ENCODE measurements at regions not wholly inside any gene's neighbourhood (a gene's known extent, or its start where the extent isn't known, plus 50 kb on each side); places are given as distances from the start of the nearest gene placed in this dataset.
"Not testable (repeated sequence)": the region's sequence is repeated elsewhere in the genome, so short reads cannot be mapped to it uniquely, and the experiment has no call there.

DNA sequence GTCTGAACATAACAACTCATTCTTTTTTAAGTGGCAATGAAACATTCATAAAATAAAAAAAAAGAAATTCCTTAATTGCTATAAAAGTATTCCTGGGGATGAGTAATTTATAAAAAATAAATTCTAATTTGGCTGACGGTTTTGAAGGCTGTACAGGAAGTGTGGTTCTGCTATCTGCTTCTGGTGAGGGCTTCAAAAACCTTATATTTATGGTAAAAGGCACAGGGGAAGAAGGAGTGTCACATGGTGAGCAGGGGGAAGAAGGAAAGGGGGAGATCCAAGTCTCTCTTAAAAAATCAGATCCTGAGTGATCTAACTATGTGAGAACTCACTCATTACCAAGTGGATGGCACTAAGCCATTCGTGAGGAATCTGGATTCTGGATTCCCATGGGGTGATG, 539.0 kb downstream of the GOLGA6L6 start:
- not testable (repeated sequence) for DNase-seq (ENCODE audit: low spot score)

DNA sequence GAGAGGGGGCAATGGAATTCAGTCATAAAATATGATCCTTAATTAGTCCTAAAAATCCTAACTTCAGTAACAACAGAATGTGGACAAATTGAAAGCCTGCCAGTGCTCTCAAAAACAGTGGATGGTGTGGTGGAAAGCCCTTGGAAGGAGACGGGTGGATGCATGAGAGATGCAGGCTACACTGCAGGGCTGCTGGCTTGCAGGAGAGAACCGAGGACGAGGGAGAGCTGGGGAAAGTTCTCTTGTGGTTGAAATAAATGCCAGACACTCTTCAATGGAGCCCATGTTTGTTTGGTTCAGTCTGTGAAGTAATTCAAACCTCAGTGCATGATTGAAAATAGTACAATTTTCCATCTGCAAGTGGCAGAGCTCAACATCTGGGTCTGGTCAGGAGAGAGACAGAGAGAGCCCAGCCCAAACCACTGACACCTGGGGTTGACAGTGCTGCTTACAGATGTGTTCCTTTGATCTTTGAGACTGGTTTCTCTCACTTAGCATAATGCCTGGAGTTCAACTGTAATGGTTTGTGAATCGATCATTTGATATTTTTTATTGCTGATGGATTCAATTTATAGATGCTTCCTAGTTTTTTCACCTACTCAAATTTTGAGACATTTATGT, 544.9 kb downstream of the GOLGA6L6 start:
- DNase-seq (ENCODE audit: low spot score) = not testable (repeated sequence)

DNA sequence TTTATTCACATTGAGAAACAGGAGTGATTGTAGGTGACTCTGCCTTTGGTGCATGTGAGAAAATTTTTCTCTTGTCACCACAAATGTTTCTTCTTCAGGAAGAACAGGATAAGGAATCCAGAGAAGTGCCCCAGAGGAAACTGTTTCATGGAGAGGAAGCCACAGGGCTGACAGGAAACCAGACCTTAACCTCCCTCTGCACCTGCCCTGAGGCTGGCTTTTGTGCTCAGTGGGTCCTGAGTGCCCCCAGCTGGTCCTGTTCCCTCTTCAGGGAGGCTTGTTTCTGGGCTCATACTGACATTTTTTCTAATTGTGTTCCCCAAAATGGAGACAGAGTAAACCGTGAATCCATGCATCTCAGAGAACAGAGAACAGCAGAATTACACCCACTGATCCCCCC, 546.3 kb downstream of the GOLGA6L6 start:
- DNase-seq (ENCODE audit: low spot score) = not testable (repeated sequence)

DNA sequence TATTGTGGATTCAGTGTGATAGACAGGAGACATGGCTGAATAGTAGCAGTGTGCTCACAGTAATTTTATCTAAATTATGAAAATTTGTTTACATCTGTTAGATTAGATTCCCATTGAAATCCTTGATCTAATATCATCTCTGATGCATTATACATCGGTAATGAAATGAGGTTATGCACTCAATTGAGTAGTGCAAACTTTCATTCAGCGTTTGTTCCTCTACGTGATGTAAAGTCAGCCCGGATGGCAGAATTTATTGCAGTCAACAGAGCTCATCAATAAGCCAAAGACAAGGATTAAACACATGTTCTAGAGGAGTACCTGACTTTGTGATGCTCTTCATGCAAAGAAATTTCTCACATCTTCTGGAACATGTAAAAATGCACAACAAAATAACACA, 549.2 kb downstream of the GOLGA6L6 start:
- no peak for DNase-seq (ENCODE audit: low spot score)

DNA sequence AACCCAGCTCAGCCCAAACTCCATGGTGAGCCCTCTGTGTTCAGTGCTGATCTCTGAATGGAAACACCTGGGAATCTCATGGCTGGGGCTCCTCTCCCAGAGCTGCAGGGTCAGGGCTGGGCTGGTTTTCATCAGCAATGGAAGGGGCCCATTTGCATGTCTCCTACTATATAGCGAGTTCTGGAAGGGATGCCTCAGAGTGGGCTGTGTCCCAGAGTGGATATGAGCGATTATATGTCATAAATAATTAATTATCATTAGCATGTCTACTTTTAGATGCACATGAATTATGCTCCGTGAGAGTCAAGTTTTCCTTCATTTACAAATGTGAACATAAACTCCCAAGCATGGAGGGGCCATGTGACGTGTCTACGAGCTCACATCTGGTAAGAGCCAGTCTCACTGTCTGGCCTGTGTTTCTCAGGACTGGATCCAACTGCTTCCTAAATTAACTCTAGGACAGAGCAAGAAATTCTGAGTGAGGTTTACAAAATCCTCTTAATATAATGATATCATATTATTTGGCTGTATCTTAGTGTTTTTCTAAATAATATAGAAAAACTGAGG, 553.4 kb downstream of the GOLGA6L6 start:
- DNase-seq (ENCODE audit: low spot score) = no peak

DNA sequence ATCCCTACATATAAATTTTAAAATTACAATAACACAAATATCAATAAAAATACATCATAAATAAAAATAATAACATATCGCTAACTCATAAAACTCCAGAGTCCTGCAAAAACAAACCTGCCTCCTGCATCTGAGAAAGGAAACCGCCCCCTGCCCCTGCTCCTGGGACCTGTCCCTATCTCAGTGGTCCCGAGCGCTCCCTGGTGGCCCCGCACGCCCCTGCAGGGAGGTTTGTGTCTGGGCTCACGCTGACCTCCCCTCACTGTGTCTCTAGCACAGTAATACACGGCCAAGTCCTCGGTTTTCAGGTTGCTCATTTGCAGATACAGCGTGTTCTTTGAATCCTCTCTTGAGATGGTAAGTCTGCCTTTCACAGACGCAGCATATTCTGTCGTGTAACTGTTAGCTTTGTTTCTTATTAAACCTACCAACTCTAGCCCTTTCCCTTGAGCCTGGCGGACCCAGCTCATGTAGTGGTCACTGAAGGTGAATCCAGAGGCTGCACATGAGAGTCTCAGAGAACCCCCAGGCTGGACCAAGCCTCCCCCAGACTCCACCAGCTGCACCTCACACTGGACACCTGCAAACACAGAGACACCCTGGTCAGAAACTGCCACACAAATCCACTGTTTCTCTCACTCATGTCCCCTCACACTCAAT, 554.1 kb downstream of the GOLGA6L6 start:
- DNase-seq (ENCODE audit: low spot score) = no peak

DNA sequence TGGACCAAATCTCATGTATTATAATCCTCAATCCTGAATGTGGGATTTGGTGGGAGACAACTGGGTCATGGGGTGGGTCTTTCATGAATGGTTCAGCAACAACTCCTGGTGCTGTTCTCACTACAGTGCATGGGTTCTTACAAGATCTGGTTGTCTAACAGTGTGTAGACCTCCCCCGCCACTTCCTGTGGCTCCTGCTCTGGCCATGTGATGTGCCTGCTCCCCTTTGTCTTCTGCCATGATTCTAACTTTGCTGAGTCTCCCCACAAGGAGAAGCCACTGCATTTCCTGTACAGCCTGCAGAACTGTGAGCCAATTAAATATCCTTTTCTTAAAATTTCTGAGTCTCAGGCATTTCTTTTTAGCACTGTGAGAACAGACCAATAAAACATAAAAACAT, 557.5 kb downstream of the GOLGA6L6 start:
- DNase-seq (ENCODE audit: low spot score) = no peak

DNA sequence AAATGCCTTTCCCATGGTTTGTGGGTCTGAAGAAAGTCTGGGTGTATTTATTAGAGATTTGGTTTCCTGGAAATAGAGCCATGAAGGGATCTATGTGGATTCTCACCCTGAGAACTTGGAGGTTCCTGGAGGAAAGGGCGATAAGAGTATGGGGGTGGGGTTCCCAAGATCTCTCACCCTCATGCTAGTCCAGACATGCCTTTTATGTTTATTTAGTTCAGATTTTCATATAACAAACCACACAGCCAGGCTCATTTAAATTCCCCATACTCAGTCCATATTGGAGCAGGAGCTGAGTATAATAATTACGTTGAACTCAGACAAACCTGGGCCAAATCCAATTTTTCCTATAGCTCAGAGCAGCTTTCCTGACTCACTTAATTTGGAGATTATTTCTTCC, 566.6 kb downstream of the GOLGA6L6 start:
- DNase-seq (ENCODE audit: low spot score) = no peak

DNA sequence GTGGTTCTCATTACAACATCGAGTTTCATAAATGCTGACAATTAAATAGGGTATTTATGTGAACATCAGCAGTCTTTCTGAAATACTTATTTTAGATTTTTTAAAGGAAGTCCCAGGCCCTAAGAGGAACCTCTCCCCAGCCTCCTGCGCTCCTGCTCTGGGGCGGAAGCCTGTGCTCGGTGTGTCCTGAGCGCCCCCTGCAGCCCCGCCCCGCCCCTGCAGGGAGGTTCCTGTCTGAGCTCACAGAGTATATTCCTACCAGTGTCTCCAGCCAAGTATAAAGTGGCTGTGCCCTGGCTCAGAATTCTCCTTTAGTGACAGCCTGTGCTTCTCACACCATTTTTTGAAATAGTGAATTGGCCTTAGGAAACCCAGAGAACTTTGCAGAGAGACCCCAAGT, 567.9 kb downstream of the GOLGA6L6 start:
- no peak for DNase-seq (ENCODE audit: low spot score)

DNA sequence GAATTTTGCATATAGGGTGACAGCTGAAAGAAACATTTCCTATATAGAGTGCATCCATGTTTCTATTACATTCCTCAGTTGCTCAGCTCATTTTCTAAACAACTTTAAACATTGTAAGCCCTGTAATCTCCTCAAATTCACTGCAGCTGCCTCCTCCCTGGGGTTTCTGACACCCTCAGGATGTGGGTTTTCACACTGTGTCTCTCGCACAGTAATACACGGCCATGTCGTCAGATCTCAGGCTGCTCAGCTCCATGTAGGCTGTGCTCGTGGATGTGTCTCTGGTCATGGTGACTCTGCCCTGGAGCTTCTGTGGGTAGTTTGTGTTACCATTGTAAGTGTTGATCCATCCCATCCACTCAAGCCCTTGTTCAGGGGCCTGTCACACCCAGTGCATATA, 569.0 kb downstream of the GOLGA6L6 start:
- DNase-seq (ENCODE audit: low spot score) = not testable (repeated sequence)

DNA sequence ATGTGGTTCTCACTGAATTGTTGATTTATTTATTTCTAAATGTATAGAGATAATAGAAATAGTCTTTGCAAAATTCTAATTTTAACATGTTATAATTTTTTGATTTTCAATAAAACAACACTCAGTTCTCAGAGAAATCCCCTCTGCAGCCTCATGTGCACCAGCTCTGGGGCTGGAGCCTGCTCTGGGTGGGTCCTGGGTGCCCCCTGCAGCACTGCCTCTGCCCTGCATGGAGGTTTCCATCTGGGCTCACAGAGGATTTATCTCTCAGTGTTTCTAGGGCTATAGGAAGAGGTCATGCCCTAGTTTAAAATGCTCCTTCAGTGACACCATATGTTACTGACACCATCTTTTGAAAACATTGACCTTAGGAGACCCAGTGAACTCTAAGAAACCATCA, 576.0 kb downstream of the GOLGA6L6 start:
- DNase-seq (ENCODE audit: low spot score) = not testable (repeated sequence)

DNA sequence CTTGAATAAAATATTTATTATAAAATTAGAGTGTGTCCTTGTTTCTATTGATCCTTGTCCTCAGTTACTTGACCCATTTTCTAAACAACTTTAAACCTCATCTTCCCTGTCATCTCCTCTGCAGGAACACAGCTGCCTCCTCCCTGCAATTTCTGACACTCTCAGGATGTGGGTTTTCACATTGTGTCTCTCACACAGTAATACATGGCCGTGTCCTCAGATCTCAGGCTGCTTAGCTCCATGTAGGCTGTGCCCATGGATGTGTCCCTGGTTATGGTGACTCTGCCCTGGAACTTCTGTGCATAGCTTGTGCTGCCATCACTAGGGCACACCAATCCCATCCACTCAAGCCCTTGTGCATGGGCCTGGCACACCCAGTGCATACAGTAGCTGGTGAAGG, 577.1 kb downstream of the GOLGA6L6 start:
- DNase-seq (ENCODE audit: low spot score) = not testable (repeated sequence)

DNA sequence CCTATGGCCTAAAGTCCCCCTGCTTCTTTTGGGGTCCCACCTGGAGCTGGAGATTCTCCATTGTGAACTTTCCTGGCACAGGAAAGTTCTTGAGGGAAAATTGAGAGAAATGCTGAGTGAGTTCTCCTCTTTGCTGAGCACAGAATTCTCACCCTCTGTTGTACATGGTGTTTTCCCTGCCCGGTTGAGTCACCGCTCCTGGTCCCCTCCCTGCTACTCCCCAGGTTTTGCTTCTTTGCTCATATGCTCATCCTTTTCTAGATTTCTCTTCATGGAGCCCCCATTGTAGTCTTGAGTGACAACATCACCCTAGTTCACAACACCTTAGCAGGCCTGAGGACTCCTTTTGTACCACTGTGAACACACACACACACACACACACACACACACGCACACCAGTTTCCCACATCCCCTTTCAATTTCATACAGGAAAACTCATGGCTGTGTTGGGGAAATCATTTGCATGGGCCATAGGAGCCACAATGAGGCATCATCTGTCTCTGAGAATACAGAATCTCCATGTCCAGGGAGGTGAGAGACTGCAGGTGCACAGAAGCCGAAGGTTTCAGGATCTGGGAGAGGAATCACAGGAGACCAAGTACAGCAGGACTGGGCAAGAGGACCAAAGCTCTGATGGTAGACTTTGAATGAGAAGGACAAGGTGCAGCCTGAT, 585.3 kb downstream of the GOLGA6L6 start:
- no peak for DNase-seq (ENCODE audit: low spot score)

DNA sequence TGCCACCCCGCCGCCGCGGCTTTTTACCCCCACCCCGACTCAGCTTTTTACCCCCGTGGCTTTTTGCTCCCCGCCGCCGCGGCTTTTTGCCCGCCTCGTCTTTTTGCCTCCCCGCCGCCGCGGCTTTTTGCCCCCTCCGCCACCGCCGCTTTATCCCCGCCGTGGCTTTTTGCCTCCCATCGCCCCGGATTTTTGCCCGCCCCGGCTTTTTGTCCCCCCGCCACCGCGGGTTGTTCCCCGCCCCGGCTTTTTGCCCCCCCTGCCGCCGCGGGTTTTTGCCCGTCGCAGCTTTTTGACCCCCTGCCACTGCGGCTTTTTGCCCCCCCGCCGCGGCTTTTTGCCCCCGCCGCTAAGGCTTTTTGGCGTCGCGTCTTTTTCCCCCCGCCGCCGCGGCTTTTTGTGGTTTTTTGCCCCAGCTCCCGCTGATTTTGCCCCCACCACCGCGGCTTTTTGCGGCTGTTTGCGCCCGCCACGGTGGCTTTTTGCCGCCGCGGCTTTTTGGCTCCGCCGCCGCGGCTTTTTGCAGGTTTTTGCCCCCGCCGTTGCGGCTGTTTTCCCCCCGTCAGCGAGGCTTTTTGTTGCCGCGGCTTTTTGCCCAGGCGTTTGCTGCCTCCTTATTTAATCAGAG, 597.2 kb downstream of the GOLGA6L6 start:
- DNase-seq (ENCODE audit: low spot score) = no peak

DNA sequence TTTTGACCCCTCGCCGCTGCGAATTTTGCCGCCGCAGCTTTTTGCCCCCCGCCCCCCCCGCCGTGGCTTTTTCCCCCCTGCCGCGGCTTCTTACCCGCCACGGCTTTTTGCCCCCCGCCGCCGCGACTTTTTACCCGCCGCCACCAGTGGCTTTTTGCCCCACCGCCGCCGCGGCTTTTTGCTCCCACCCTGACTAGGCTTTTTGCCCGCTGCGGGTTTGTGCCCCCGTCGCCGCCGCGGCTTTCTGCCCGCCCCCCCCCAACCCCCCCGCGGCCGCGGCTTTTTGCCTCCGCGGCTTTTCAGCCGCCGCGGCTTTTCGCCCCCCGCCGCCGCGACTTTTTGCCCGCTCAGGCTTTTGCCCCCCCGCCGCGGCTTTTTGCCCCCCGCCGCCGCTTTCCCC, 598.1 kb downstream of the GOLGA6L6 start:
- DNase-seq (ENCODE audit: low spot score) = no peak

DNA sequence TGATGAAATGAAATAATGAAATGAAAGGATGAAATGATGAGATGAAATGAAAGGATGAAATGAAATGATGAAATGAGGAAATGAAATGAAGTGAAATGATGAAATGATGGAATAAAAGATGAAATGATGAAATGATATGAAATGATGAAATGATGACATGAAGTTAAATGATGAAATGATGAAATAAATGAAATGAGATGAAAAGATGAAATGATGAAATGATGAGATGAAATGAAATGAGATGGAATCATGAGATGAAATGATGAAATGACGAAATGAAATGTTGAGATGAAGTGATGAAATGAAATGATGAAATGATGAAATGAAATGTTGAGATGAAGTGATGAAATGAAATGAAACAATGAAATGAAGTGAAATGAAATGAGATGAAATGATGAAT, 638.3 kb downstream of the GOLGA6L6 start:
- not testable (repeated sequence) for DNase-seq (ENCODE audit: low spot score)

DNA sequence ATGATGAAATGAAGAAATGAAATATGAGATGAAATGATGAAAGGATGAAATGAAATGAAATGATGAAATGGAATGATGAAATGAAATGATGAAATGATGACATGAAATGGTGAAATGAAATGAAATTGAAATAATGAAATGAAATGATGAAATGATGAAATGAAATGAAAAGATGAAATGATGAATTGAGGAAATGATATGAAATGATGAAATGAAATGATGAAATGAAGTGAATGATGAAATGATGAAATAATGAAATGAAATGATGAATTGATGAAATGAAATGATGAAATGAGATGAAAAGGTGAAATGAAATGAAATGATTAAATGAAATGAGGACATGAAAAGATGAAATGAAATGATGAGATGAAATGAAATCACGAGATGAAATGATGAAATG, 639.2 kb downstream of the GOLGA6L6 start:
- DNase-seq (ENCODE audit: low spot score) = not testable (repeated sequence)

DNA sequence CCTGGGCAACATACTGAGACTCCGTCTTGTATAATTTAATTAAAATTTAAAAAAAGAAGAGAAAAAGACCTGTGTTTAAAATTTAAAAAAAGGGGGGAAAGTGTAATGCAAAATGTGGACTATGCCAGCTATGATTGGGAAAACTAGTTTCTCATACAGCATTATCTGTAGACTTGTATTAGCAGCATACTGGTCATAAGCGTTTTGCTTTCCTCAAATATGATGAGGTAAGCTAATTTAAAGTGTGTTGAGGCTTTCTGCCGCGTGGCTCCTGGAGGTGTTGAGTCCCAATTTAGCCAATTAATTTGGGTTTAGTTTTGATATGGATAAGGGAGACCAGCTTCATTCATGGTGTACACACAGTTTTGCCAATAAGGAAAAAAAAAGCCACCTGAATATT, 640.2 kb downstream of the GOLGA6L6 start:
- DNase-seq (ENCODE audit: low spot score) = not testable (repeated sequence)

DNA sequence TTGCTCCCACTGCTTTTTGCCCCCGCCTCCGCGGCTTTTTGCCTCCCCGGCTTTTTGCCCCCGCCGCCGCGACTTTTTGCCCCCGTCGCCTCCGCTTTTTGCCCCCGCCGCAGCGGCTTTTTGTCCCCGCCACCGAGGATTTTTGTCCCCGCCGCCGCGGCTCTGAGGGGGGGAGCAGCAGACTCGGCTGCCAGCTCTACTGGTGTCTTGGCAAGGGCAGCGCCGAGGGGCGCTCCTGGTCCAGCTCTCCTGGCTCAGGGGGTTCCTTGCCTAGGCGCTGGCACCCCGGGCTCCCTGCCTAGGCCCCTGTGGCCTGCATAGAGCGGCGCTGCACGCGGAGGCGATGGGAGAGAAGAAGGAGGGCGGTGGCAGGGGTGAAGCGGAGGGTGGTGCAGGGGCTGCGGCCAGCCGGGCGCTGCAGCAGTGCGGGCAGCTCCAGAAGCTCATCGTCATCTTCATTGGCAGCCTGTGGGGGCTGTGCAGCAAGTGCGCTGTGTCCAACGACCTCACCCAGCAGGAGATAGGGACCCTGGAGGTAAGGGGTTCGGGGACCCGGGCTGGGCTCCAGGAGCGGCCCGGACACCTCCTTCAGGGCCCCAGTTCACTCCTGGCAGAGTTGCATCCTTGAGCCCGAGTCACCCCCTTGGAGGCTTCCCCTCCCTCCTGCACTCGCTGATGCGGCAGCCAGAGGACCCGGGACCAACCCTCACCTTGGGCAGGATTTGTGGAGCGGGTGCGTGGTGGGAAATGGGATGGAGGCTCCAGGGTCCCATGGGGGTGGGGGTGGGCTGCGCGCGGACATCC, 642.4 kb downstream of the GOLGA6L6 start:
- DNase-seq (ENCODE audit: low spot score) = no peak

DNA sequence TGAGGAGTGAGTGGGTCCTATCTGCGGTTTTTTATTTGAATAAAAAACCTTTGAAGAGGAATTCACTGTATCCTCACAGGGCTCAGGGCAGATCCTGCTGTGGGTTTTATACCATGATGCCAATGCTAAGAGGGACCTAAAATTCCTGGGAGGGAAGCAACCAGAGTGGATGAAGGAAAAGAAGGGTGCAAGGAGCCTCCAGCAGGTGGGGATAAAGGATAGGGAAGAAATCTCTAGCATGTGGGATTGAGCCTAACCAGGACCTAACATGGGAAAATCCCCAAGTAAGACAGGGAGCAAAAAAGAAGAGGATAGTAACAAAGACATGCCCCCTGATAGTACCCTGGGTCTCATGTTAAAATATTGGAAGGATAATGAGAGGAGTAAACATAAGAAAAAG, 652.8 kb downstream of the GOLGA6L6 start:
- DNase-seq (ENCODE audit: low spot score) = not testable (repeated sequence)

DNA sequence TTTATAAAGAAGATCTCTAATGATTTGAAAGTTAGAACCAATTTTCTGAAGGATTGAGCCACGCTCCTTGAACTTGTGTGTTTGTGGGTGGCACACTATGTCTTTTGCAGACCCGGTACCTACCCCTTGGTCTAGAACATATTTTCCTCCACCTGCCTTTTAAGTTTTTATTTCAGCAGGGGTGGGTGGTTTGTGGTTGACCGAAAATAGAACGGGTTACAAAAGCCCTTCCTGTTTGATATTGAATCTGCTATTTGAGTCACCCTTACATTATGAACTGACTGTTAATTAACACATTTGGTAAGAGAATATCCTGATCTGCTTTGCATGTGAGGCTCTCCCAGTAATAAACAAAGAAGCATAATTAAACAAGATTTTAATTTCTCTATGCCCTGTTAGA, 697.5 kb downstream of the GOLGA6L6 start:
- not testable (repeated sequence) for DNase-seq (ENCODE audit: low spot score)
